Naive thymus-derived CD4-positive, alpha-beta T cell (primary cell): ENCODE measurements at regions not wholly inside any gene's neighbourhood (a gene's known extent, or its start where the extent isn't known, plus 50 kb on each side); places are given as distances from the start of the nearest gene placed in this dataset.
A peak's percentile ranks its signal among the peaks of the same experiment; 100 is the strongest.
"Not testable (repeated sequence)": the region's sequence is repeated elsewhere in the genome, so short reads cannot be mapped to it uniquely, and the experiment has no call there.

Experiments used
- ATAC-seq: fragments of 150-1000 bp; cut with Tn5 transposase; 2 replicates; pipeline ENCODE4 v1.10.0; 2021; ENCODE audit warnings: mild to moderate bottlenecking, moderate library complexity
- CTCF ChIA-PET: fragments of 350-600 bp; sonication (Branson Sonifier 250); formaldehyde crosslinking; loops from one replicate; lab custom pipeline; 2021; ENCODE audit warnings: antibody characterized with exemption; lab: Charles Lee
- POLR2A ChIA-PET: fragments of 350-600 bp; sonication (Branson Sonifier 250); formaldehyde crosslinking; loops from one replicate; lab custom pipeline; 2021; ENCODE audit warnings: antibody characterized with exemption, inconsistent platforms; lab: Charles Lee
- DNase-seq, 9 donors: peaks; one replicate each; pipeline versions ENCODE4 v3.0.0 to v3.0.0-alpha.2; 2020 to 2022; ENCODE audit warnings: mixed read lengths in 1 of 9
- H3K27ac ChIP-seq: one replicate; pipeline ENCODE4 v1.7.0; 2013; ENCODE audit warnings: mild to moderate bottlenecking, low read depth, low read length, moderate library complexity
- H3K27me3 ChIP-seq, 2 donors: one replicate each; pipeline ENCODE4 v1.7.0; 2013; ENCODE audit warnings: low read length in 2 of 2, mild to moderate bottlenecking in 2 of 2, moderate library complexity in 2 of 2; ENCODE audit not compliant: control insufficient read depth in 2 of 2, insufficient read depth in 2 of 2
- H3K36me3 ChIP-seq, 3 experiments: 1 replicate in 2 of 3; 2 replicates in 1 of 3; pipeline ENCODE4 v1.7.0; 2013; ENCODE audit warnings: low read length in 3 of 3, mild to moderate bottlenecking in 3 of 3, moderate library complexity in 1 of 3; ENCODE audit not compliant: insufficient read depth in 3 of 3, control insufficient read depth in 2 of 3
- H3K4me1 ChIP-seq, 2 donors: one replicate each; pipeline ENCODE4 v1.7.0; 2013; ENCODE audit warnings: low read length in 2 of 2, mild to moderate bottlenecking in 2 of 2, moderate library complexity in 1 of 2; ENCODE audit not compliant: control insufficient read depth in 2 of 2, insufficient read depth in 2 of 2
- H3K4me3 ChIP-seq: 2 replicates; pipeline ENCODE4 v1.7.0; 2013; ENCODE audit warnings: mild to moderate bottlenecking, low read length
- H3K9me3 ChIP-seq, 3 experiments: 1 replicate in 2 of 3; 2 replicates in 1 of 3; pipeline ENCODE4 v1.7.0; 2013; ENCODE audit warnings: low read length in 3 of 3; ENCODE audit not compliant: control insufficient read depth in 2 of 3
- H3K27ac Mint-ChIP-seq, 9 donors: one replicate each; pipeline ENCODE4 v1.8.0; 2020 to 2022; ENCODE audit warnings: mixed read lengths in 9 of 9, mild to moderate bottlenecking in 8 of 9, moderate library complexity in 5 of 9, inconsistent platforms in 2 of 9
- H3K27me3 Mint-ChIP-seq, 5 donors: one replicate each; pipeline ENCODE4 v1.8.0; 2021 to 2022; ENCODE audit warnings: mixed read lengths in 5 of 5, mild to moderate bottlenecking in 1 of 5
- H3K36me3 Mint-ChIP-seq, 5 donors: one replicate each; pipeline ENCODE4 v1.8.0; 2020 to 2022; ENCODE audit warnings: mixed read lengths in 5 of 5, mild to moderate bottlenecking in 3 of 5, inconsistent platforms in 1 of 5
- H3K4me1 Mint-ChIP-seq, 7 donors: one replicate each; pipeline ENCODE4 v1.8.0; 2020 to 2022; ENCODE audit warnings: mixed read lengths in 7 of 7, mild to moderate bottlenecking in 3 of 7, inconsistent platforms in 1 of 7
- H3K4me3 Mint-ChIP-seq, 10 donors: one replicate each; pipeline ENCODE4 v1.8.0; 2020 to 2022; ENCODE audit warnings: mild to moderate bottlenecking in 10 of 10, mixed read lengths in 10 of 10, moderate library complexity in 6 of 10, inconsistent platforms in 2 of 10
- H3K9me3 Mint-ChIP-seq, 11 donors: one replicate each; pipeline ENCODE4 v1.8.0; 2020 to 2022; ENCODE audit warnings: mixed read lengths in 11 of 11, mild to moderate bottlenecking in 4 of 11, inconsistent platforms in 1 of 11, moderate library complexity in 1 of 11
- intact Hi-C, 2 donors: fragments of 100-400 bp; cut with micrococcal nuclease; formaldehyde crosslinking; loops; one replicate each; pipeline ENCODE4 v1.15.1; 2023

DNA sequence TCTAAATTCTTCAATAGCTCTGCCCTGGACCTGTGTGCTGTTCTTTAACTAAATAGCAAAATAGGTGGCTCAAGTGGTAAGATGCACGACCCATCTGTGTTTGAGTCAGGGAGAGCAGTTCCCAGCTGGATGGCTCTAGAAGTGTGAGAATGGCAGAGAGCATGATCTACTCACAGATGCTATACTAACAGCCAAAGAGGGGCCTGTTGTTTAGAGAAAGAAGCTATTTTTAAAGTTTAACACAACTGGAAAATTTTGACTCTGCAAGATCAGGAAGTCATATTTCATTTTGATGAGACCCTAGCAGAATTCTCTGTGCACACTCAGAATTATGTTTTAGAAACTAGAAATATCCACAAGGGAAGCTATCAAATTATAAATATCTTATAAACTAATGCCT lies 87.4 kb upstream of the PIP4K2A start:
- ChIA-PET POLR2A (no interaction called here), CTCF (no interaction called here)
- Histone ChIP-seq H3K27me3 (no peaks in the 10 kb centered on the region), H3K4me1 (no peaks in the 10 kb centered on the region), H3K9me3 (no peaks in the 10 kb centered on the region), H3K27ac (no peak overlapping the region), H3K36me3 (no peaks in the 10 kb centered on the region), H3K4me3 (no peak overlapping the region)
- H3K4me1 Mint-ChIP-seq, result peaks cover 0 to 4% (median 0%) of the 10 kb centered on the region in 7 donors
- H3K27me3 Mint-ChIP-seq, result peaks cover 0 to 13% (median 0%) of the 10 kb centered on the region in 5 donors
- no peak for ATAC-seq
- no peak for DNase-seq
- intact Hi-C loops, result no loop called here
- H3K36me3 Mint-ChIP-seq, result no peaks in the 10 kb centered on the region
- H3K4me3 Mint-ChIP-seq, result no peak overlapping the region
- no peak overlapping the region for H3K27ac Mint-ChIP-seq
- peaks cover 0 to 2% (median 0%) of the 10 kb centered on the region in 11 donors for H3K9me3 Mint-ChIP-seq

- CTCF ChIA-PET, POLR2A ChIA-PET, H3K9me3 Mint-ChIP-seq, H3K36me3 Mint-ChIP-seq, H3K27ac Mint-ChIP-seq, H3K27ac ChIP-seq, intact Hi-C loops, H3K4me3 Mint-ChIP-seq, H3K36me3 ChIP-seq, DNase-seq, H3K4me1 ChIP-seq, ATAC-seq, H3K27me3 ChIP-seq, H3K9me3 ChIP-seq, H3K4me3 ChIP-seq: not testable (repeated sequence)
- Mint-ChIP-seq H3K27me3 (peaks cover 0 to 17% (median 5%) of the 10 kb centered on the region in 5 donors), H3K4me1 (peaks cover 0 to 10% (median 0%) of the 10 kb centered on the region in 7 donors)
Measured at GRCh38 chr10:22797796-22798195, 83.4 kb upstream of the PIP4K2A start.

GRCh38 chr10:22795546-22795945 lies 81.2 kb upstream of the PIP4K2A start:
- DNase-seq, result no peak
- ChIA-PET POLR2A (no interaction called here), CTCF (no interaction called here)
- no peak for ATAC-seq
- Mint-ChIP-seq H3K27ac (peak overlapping the region in 1 of 9 donors; percentile 15), H3K9me3 (peaks cover 0 to 4% (median 0%) of the 10 kb centered on the region in 11 donors), H3K36me3 (no peaks in the 10 kb centered on the region), H3K4me1 (peaks cover 0 to 10% (median 0%) of the 10 kb centered on the region in 7 donors), H3K27me3 (peaks cover 0 to 10% (median 5%) of the 10 kb centered on the region in 5 donors), H3K4me3 (no peak overlapping the region)
- H3K36me3 ChIP-seq, result no peaks in the 10 kb centered on the region
- intact Hi-C loops, result no loop called here
- no peak overlapping the region for H3K27ac ChIP-seq
- no peaks in the 10 kb centered on the region for H3K4me1 ChIP-seq
- H3K9me3 ChIP-seq, result no peaks in the 10 kb centered on the region
- no peaks in the 10 kb centered on the region for H3K27me3 ChIP-seq
- no peak overlapping the region for H3K4me3 ChIP-seq

- no peaks in the 10 kb centered on the region for H3K36me3 ChIP-seq
- H3K4me3 ChIP-seq, result no peak overlapping the region
- Mint-ChIP-seq H3K27me3 (peaks cover 0 to 8% (median 4%) of the 10 kb centered on the region in 5 donors), H3K36me3 (no peaks in the 10 kb centered on the region), H3K4me1 (peaks cover 0 to 10% (median 0%) of the 10 kb centered on the region in 7 donors), H3K4me3 (no peak overlapping the region), H3K9me3 (peaks cover 0 to 5% (median 0%) of the 10 kb centered on the region in 11 donors), H3K27ac (no peak overlapping the region)
- no peaks in the 10 kb centered on the region for H3K27me3 ChIP-seq
- intact Hi-C loops, result no loop called here
- POLR2A ChIA-PET, result no interaction called here
- ATAC-seq, result no peak
- no peak for DNase-seq
- CTCF ChIA-PET, result interaction anchor here (0.6 kb wide), 1 partner anchor 752 kb away, joined by 4 read pairs; no protein-coding TSS in a partner anchor
- no peaks in the 10 kb centered on the region for H3K9me3 ChIP-seq
- H3K4me1 ChIP-seq, result no peaks in the 10 kb centered on the region
- H3K27ac ChIP-seq, result no peak overlapping the region
Measured at GRCh38 chr10:22792161-22792560, 77.8 kb upstream of the PIP4K2A start.

DNA sequence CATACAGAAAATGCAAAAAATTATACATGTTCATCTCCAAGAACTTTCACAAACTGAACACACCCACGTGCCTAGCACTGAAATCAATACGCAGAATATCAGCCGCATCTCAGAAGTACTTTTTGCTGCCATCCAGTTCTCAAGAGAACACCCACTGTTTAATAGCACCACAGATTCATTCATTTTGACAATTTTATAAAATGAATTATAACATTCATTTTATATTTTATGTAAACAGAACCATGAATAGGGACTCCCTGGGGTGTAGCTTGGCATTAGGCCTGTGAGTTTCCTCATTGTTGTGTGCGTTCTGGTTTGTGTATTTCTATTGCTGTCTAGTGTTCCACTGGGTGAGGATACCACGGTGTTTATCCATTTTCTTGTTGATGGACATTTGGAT lies 77.3 kb upstream of the PIP4K2A start:
- no peak for ATAC-seq
- Histone ChIP-seq H3K36me3 (no peaks in the 10 kb centered on the region), H3K27me3 (no peaks in the 10 kb centered on the region), H3K9me3 (no peaks in the 10 kb centered on the region), H3K4me1 (no peaks in the 10 kb centered on the region), H3K27ac (no peak overlapping the region), H3K4me3 (no peak overlapping the region)
- no peak for DNase-seq
- peaks cover 0 to 10% (median 0%) of the 10 kb centered on the region in 7 donors for H3K4me1 Mint-ChIP-seq
- CTCF ChIA-PET, result no interaction called here
- intact Hi-C loops, result no loop called here
- no peak overlapping the region for H3K4me3 Mint-ChIP-seq
- H3K27ac Mint-ChIP-seq, result no peak overlapping the region
- no peaks in the 10 kb centered on the region for H3K36me3 Mint-ChIP-seq
- POLR2A ChIA-PET, result no interaction called here
- H3K27me3 Mint-ChIP-seq, result peaks cover 0 to 9% (median 4%) of the 10 kb centered on the region in 5 donors
- H3K9me3 Mint-ChIP-seq, result peaks cover 0 to 5% (median 0%) of the 10 kb centered on the region in 11 donors

GRCh38 chr10:22784668-22785067 lies 70.3 kb upstream of the PIP4K2A start:
- Mint-ChIP-seq H3K36me3 (no peaks in the 10 kb centered on the region), H3K4me3 (no peak overlapping the region), H3K4me1 (peaks cover 0 to 9% (median 0%) of the 10 kb centered on the region in 7 donors), H3K9me3 (peaks cover 0 to 3% (median 0%) of the 10 kb centered on the region in 11 donors), H3K27me3 (peaks cover 0 to 12% (median 0%) of the 10 kb centered on the region in 5 donors), H3K27ac (no peak overlapping the region)
- H3K27me3 ChIP-seq, result no peaks in the 10 kb centered on the region
- H3K36me3 ChIP-seq, result no peaks in the 10 kb centered on the region
- intact Hi-C loops, result no loop called here
- H3K4me1 ChIP-seq, result no peaks in the 10 kb centered on the region
- no peak for ATAC-seq
- H3K4me3 ChIP-seq, result no peak overlapping the region
- POLR2A ChIA-PET, result no interaction called here
- CTCF ChIA-PET, result no interaction called here
- H3K27ac ChIP-seq, result no peak overlapping the region
- no peak for DNase-seq
- H3K9me3 ChIP-seq, result no peaks in the 10 kb centered on the region

- H3K27ac Mint-ChIP-seq, result no peak overlapping the region
- intact Hi-C loops, result no loop called here
- H3K9me3 ChIP-seq, result no peaks in the 10 kb centered on the region
- peaks cover 0 to 12% (median 0%) of the 10 kb centered on the region in 5 donors for H3K27me3 Mint-ChIP-seq
- H3K4me1 ChIP-seq, result no peaks in the 10 kb centered on the region
- H3K27ac ChIP-seq, result no peak overlapping the region
- peaks cover 0 to 3% (median 0%) of the 10 kb centered on the region in 11 donors for H3K9me3 Mint-ChIP-seq
- ChIA-PET POLR2A (no interaction called here), CTCF (no interaction called here)
- ATAC-seq (no peak), DNase-seq (no peak)
- H3K4me1 Mint-ChIP-seq, result peaks cover 0 to 14% (median 4%) of the 10 kb centered on the region in 7 donors
- H3K4me3 ChIP-seq, result no peak overlapping the region
- H3K27me3 ChIP-seq, result no peaks in the 10 kb centered on the region
- no peak overlapping the region for H3K4me3 Mint-ChIP-seq
- peaks cover 0 to 1% (median 0%) of the 10 kb centered on the region in 5 donors for H3K36me3 Mint-ChIP-seq
- H3K36me3 ChIP-seq, result no peaks in the 10 kb centered on the region
Measured at GRCh38 chr10:22783807-22784206, 69.4 kb upstream of the PIP4K2A start.
